Activated CD4-positive, alpha-beta T cell treated with anti-CD3 and anti-CD28 coated beads for 24 hours (primary cell): ENCODE measurements at regions not wholly inside any gene's neighbourhood (a gene's known extent, or its start where the extent isn't known, plus 50 kb on each side); places are given as distances from the start of the nearest gene placed in this dataset.
"Not testable (repeated sequence)": the region's sequence is repeated elsewhere in the genome, so short reads cannot be mapped to it uniquely, and the experiment has no call there.

Experiments used
- DNase-seq, 2 donors: peaks; one replicate each; pipeline ENCODE4 v3.0.0-alpha.2; 2020; ENCODE audit warnings: low read depth in 2 of 2

DNA sequence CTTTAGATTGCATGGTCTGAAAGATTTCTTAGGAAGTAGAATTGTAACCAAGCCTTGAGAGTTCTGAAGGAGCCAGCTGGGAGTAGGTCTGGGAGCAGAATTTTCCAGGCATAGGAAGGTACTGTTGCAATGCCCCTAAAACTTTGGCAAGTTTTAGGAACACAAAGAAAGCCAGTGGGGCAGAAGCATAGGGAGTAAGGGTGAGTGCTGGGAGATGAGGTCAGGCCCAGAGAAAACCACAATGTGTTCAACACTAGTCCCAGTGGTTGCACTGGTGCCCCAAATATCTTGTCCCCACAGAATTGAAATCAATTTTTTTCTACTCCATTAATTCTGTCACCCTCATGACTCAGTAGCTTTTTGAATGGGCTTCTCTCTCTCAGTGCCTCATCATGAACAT is 120.7 kb upstream of the GALNT15 start:
- DNase-seq: no peak

DNA sequence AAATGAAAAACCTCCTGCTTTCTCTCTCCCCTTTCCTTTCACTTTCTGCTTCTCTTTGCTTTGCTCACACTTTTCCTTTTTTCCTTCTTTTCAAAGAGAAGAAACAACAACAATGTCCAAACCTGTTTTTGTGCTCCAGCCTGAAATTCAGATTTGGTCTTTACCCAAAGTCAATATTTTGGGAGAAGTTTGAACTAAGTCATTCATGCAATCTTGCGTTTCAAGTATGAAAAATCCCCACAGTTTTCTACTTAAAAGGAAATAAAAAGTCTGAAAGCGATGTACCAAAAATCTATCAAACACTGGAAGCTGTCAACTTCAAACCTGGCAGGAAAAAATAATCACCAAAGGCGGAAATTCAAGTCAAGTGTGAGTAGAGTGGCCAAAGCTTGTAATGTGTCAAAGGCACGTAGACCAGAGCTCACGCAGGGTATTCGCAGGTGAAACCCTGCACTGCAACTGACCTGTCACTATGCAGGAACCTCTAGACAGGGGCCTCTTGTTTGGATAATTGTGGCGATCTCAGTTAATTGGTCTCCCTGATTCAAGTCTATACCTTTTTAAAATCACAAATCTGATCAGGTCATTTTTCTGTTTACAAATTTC is 118.8 kb upstream of the GALNT15 start:
- no peak for DNase-seq

DNA sequence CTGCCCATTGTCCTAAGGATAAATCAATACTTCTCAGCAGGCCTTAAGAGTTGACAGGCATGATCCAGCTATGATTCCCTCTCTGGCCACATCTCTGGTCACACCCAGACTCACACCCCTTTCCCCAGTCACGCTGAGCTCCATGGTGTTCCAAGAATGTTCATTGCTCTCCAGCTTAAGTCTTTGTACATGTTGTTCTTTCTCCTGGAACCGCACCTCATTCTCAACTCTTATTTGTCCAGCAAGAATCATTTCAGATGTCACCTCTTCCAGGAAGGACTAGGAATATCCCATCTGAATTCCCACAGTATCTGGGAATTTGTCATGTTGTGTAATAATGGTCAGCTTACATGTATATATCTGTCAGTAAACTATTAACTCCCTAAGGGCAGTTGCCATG is 118.3 kb upstream of the GALNT15 start:
- no peak for DNase-seq

DNA sequence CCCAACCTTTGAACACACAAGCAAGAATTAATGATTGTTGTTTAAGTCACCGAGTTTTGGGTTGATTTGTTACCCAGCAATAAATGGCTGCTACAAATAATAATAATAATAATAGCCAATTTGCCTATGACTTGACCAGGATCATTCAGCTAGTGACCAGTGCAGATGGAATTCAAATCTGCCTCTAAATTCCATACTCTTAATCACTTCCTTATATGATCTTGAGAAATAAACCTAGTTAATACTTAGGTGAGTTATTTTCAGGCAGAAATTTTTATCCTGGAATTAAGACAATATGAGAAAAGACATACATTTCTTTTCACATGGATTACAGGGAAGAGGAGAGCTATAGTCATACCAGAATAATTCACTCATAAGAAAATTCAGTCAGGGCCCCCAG is 116.0 kb upstream of the GALNT15 start:
- DNase-seq: no peak

DNA sequence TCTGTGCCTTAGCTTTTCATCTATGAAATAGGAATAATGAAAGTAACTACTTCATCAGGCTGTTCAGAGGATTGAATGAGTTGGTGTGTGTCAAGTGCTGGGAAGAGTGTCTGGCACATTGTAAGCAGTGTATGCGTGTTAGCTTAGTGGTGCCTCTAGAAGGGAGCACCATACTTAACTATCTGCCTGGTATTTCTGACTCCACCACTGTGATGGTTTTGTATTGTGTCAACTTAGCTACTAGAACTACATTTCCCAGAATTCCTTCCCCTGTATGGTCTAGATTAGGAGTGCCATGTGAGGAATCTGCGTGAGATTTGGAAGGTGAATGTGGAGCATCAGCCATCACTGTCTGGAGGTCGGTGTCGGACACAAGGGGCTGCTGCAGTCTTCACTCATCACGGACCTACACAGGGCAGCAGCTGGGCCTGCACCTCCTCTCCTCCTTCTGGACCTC is 115.4 kb upstream of the GALNT15 start:
- no peak for DNase-seq

DNA sequence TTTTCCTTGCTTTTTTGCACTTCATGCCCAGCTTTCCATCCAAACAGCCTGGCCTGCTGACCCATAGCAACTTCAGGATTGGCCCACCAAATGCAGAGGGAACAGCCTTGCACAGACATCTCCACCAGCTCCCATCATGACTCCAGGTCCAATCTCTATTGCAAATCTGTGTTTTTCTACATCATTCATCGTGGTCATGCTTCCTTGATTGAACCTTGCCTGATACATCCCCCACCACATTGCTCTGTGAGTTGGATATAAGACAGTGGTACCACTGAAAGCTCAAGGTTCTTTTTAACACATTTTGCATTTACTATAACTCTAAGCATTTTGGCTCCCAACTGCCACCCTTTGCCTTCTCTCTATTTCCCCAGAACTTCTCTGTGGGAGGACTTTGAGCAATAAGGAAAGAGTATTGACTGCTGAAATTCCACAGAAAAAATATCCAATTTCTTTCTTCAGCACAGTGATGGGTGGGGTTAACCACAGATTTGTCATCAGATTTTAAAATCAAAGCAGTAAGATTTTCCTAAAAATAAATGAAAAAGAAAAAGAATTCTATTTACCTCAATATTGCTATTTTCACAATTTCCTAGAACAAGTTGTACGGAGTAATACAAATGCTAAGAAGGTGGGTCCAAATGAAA is 114.6 kb upstream of the GALNT15 start:
- DNase-seq: no peak

DNA sequence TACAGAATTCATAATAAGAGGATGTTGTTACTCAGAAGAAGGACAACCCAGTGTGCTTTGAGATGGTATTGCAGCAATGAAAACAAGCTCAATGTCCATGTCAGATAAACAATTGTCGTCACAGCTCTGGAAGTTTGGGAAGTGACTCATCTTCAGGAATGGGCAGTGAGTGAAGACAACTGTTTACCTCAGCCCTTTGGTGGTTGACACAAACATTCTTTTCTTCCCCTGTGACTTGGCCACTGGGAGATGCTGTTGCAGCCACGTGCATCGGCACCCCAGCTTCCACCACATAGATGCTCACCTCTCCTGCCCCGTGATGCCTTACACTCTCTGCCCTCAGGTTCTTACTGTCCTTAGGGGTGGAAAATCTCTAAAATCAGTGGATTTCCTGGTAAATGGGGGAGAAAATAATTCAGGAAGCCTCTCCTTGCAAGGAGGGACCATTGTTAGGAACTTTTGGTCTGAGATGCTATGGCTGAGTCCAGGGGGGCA is 114.1 kb upstream of the GALNT15 start:
- DNase-seq: no peak

DNA sequence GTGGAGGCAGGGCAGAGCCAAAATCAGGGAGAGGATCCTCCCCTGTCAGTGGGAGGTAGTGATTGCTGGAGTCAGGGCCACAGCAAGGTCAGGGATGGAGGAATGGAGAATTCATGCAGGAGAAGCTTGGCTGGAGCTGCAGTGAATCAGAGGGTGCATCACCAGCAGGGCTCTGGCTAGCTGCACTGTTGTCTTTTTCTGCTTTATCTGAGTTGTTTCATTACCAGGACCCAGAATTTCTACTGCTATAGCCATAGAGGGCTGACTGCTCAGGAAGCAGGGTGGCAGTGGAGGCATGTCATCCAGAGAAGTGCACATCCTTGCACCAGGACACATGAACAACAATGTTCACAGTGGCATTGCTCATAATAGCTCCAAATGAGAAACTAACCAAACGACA is 113.5 kb upstream of the GALNT15 start:
- no peak for DNase-seq

DNA sequence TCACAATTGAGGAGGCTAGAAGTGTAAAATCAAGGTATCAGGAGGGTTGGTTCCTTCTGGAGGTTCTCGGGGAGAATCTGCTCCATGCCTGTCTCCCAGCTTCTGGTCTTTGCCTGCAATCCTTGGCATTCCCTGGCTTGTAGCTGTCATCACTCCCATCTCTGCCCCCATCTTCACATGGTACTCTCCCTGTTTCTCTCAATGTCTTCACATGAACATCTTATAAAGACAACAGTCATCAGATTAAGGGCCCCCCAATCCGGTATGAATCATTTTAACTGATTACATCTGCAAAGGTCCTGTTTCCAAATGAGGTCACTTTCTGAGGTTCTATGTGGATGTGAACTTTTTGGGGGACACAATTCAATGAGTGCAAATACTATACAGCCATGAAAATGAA is 113.0 kb upstream of the GALNT15 start:
- no peak for DNase-seq

DNA sequence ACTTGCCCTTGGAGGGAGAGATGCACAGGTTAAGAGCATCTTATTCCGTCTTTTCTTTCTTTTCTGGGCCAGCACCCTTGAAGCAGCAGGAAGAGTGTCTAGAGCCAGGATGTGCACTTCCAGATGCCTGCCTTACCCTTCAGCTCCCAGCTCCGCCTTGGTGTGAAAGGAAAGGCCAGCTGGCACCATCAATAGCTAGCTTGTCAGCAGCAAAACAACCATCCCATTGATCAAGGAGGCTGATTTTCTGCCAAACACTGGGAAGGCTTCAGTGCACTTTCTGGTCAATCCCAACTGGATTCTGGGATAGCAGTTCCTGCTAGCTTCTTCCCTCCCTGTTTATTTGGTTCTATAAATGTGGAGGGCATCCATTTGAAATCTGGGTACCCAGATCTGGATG is 110.9 kb upstream of the GALNT15 start:
- no peak for DNase-seq

DNA sequence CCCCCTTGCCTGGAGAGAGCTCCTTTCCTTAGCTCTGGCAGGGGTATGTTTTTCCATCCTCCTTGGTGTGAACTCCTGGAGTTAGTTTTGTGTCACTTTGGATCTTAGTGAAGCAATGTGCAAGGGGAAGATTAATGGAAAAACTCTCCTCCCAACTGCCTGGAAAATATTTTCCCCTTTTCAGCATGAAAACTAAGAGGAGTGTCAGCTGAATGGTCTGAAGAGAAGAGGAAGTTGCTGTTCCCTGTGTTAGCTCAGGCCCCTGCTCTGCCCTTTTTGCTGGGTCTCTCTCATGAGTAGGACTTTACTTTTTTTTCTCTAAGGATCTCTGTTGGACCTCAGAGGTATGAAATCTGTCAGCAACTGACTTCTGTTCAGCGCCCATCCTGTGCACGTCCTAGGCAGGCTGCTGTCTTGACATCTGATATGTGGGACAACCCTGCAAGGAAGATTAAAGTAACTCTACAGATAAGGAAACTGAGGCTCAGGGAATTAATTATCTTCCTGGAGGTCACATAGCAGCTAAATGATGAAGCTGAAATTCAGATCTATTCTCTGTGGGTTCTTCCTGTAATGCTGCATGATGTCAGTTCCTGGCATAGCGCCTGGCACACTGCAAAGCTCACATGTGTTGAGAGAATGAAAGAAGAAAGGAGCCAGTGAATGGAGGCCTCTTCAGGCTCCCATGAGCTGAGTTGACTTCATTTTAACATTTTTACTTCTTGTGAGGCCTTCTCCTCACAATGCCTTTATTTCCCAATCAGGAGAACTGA is 109.7 kb upstream of the GALNT15 start:
- DNase-seq: no peak

DNA sequence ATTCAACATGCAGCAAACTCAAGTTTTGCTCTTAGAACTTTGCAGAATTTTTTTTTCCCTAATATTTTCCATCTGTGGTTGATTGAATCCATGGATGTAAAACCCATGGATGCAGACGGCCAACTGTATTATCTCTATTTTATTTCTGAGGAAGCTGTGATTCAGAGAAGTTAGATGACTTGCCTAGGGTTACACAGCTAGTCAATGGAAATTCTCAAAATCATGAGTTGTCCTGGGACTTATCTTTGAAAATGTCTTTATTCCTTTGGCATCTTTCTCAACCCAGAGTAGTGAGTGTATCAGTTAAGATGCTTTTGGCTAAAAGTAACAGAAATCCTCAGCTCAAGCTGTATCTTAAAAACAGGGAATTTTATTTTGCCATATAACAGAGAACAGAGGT is 107.9 kb upstream of the GALNT15 start:
- DNase-seq: no peak

DNA sequence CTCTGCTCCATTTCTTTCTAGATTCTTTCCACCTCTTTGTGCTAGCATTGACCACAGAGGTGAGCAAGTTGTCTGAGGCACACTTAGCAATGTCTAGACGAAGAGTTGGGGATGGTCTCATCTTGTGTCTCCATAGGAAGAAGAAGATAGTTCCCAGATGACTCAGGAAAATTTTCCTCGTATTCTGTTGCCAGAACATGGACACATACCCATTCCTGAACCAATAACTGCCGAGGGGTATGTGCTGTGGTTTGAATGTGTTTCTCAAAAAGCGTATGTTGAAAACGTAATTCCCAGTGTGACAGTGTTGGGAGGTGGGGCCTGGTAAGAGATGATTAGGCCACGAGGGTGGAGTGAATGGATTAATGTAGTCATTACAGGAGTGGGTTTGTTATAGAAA is 107.5 kb upstream of the GALNT15 start:
- no peak for DNase-seq

DNA sequence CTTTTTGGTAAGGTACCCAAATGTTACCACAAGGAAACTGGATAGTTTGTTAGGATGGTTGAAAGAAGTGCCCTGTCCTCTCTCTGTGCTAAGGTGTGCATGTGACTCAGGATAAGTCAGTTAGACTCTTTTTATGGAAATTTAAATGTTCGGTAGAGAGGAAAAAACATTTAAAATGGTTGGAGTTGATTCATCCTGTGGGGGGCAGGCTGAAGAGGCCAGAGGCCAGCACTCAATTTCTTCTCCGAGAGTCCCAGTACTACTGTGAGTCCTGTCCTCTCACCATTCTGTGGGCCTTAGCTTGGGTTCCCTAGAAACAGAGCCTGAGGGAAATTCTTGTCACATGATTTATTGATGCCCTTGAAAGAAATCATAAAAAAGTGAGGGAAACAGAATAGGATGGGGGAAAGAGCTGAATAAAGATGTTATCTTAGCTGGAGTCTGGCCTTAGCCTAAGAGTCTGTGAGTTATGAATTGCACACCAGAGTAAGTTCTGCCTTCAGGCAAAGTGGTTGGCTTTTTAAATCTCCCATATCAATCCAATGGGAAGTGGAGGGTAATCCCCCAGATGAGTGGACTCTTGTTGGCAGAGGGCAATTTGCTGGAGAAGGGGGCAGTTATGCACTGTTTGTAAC is 106.5 kb upstream of the GALNT15 start:
- DNase-seq: no peak

DNA sequence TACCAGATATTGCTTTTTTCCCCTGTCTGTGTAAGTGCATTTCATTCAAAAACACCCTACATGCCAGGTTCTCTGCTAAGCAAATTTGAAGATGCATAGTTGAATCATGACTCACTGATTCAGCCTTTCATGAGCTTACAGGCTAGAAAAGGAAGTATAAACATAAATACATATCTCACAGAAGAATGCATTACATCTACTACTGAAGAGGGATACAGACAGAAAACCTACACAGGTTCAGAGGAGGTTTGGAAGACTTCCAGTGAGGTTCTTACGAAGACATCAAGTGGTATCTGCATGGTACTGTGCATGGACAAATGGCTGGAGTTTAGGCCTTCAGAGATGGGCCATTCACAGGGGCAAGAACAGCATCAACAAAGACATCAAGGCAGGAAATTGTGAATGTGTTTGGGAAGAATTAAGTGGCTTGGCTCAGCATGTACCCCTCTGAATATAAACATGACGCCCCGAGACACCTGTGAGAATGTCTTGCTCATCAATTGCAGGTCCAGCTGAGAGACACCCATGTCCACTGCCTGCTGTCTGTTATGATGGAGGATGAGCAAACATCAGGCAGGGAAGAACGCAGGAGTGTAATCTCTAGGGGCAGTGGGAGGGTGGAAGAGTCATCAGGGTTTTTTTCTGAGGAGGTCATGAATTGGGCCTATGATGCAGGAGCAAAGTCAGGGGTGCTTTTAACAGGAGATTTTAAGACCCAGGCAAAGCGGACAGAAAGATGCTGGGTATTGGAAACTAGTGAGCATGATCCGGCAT is 105.1 kb upstream of the GALNT15 start:
- DNase-seq: no peak

DNA sequence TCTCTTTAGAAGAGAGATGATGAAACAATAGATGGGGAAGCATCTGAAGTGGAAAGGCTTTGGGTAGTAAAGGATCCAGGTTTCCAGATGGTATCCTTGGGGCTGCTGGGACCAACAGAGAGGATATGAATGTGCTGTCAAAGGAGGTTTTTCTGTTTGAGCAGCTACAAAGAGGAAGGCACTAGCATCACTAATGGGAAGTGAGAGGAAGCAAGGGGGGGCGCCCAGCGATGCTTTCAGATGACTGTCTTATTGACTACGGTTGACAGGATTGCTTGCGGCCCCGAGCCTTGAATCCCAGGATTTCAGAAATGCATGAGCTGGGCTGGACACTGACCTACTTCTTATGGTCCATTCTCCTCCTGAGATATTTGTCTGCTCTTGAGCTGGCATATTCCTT is 103.8 kb upstream of the GALNT15 start:
- no peak for DNase-seq

DNA sequence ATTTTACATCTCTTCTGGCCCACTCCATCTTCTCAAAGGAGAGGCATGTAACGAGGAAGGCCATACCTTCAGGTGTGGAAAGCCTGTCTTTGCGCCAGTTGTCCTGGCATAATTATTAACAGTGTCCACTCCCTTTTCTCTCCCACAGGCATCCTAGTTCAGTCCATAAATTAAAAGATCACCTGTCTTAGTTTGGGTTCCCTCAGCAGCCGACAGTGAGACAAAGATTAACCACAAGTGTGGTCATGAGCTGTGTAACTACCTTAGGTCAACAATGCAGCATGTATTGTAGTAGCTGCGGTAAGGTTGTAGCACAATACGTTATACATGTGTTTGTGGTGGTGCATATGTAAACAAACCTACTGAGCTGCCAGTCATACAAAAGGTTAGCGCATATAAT is 103.3 kb upstream of the GALNT15 start:
- DNase-seq: no peak

DNA sequence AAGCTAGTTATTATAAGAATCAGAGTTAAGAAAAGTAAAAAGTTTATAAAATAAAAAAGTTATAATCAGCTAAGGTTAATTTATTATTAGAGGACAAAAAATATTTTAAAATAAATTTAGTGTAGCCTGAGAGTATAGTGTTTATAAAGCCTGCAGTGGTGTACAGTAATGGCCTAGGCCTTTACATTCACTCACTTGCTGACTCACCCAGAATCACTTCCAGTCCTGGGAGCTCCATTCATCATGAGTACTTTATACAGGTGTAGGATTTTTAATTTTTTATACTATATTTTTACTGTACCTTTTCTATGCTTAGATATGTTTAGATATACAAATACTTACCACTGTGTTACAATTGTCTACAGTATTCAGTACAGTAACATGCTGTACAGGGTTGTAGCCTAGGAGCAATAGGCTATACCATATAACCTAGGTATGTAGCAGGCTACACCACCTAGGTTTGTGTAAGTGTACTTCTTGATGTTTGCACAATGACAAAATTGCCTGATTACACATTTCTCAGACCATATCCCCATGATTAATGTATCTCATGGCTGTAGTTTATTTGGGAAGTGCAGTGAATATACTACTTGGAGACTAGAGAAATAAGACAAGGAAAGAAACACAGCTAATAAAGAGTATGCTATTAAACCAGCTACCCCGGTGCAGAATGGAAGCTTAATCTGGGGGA is 101.9 kb upstream of the GALNT15 start:
- no peak for DNase-seq

DNA sequence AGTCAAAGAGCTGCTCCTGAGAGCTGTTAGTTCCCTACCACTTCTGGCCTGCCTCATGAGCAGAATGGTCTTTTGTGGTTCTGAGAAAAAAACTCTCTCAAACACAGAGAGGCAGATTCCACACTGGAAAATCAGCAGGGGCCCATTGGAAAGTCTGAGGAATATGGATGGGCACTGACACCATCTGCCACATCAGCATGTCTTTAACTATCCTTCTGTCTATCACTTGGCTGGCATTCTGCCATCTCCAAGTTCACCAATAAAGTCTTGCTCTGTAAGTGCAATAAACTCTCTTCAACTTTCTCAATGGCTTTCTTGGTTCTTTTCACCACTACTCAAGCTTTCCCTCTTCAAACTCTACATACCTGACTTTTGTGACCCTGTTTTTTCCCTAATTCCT is 101.3 kb upstream of the GALNT15 start:
- DNase-seq: no peak

DNA sequence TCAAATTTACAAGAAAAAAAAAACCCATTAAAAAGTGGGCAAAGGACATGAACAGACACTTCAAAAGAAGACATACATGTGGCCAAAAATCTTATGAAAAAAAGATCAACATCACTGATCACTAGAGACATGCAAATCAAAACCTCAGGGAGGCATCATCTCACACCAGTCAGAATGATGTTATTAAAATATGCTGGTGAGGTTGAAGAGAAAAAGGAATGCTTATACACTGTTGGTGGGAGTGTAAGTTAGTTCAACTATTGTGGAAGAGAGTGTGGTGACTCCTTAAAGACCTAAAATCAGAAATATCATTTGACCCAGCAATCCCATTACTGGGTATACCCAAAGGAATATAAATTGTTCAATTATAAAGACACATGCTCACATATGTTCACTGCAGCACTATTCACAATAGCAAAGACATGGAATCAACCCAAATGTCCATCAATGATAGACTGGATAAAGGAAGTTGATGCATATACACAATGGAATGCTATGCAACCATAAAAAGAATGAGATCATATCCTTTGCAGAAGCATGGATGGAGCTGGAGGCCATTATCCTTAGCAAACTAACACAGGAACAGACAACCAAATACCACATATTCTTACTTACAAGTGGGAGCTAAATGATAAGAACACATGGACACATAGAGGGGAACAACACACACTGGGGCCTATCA is 100.3 kb upstream of the GALNT15 start:
- DNase-seq: not testable (repeated sequence)

DNA sequence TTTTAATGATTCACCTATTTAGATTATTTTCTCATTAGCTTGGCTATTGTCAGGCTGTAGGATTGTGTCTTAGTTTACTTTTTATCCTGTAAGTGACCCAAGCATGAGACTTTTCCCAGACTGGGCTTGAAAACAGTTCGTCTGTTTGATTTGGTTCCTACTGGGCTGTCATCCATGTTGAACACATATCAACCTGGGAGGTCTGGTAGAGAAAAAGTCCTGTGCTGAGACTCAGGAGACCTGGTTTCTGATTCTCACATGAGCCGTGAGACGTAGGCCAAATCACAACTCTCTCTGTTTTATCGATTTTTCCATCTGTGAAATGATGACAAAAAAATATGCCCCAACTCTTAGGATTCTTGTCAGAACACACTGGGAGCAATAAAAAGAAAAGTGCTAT is 98.8 kb upstream of the GALNT15 start:
- DNase-seq: no peak
